Left colon (tissue), 2 donors: ENCODE measurements at regions not wholly inside any gene's neighbourhood (a gene's known extent, or its start where the extent isn't known, plus 50 kb on each side); places are given as distances from the start of the nearest gene placed in this dataset.
"Not testable (repeated sequence)": the region's sequence is repeated elsewhere in the genome, so short reads cannot be mapped to it uniquely, and the experiment has no call there.

Experiments
- ATAC-seq: fragments of 200-7000 bp; cut with Tn5 transposase; one replicate; pipeline ENCODE4 v1.9.1; 2020; ENCODE audit warnings: mild to moderate bottlenecking, moderate library complexity
- DNase-seq, 2 donors: peaks; one replicate each; pipeline ENCODE4 v3.0.0-alpha.2; 2020
- intact Hi-C, 2 donors: fragments of 100-400 bp; cut with DNase I in 1 of 2; cut with micrococcal nuclease in 1 of 2; formaldehyde crosslinking; loops; one replicate each; pipeline versions ENCODE4 v1.11.2 to v1.14.0; 2022; cut with DNase I, micrococcal nuclease
- donor health status: DM: no; HTN: no; CAD: no.
- donor health status: DM: yes; HTN: yes; CAD: no.

GRCh38 chr7:94294471-94295131, 100.1 kb upstream of the COL1A2 start:
- no peak for ATAC-seq
- intact Hi-C loops = loop anchor here in 1 of 2 donors (10.0 kb wide), 1 partner anchor 360 kb away; the partner anchor contains the start of gene SGCE
- DNase-seq = no peak

DNA sequence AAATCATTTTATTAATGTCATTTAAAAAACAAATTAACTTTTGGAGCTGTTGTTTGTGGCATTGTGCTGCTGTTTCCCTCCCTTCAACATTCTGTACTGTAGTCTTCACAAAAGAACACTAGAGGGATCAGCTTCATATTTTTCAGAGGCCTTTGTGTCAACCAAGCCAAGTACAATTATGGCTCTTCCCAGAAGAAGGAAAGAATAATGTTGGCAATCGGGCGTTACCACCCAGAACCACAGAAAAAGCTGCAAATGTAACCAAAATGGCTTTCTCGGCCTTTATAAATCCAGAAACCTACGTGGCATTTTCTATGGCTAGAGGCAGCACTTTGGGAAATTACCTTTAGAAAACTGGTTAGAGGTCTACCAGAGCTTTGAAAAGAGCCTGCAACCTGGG, 98.8 kb upstream of the COL1A2 start:
- ATAC-seq (no peak), DNase-seq (no peak)
- intact Hi-C loops = loop anchor here in 1 of 2 donors (10.0 kb wide), 1 partner anchor 359 kb away; the partner anchor contains the start of gene SGCE

GRCh38 chr7:94296881-94297280, 97.8 kb upstream of the COL1A2 start:
- intact Hi-C loops = loop anchor here in 1 of 2 donors (10.0 kb wide), 1 partner anchor 358 kb away; the partner anchor contains the start of gene SGCE
- ATAC-seq (no peak), DNase-seq (no peak)

- ATAC-seq (no peak), DNase-seq (peak; percentile 11 to 54)
- intact Hi-C loops = loop anchor here in 1 of 2 donors (10.0 kb wide), 1 partner anchor 357 kb away; the partner anchor contains the start of gene SGCE
Observed at GRCh38 chr7:94297397-94297838, 97.3 kb upstream of the COL1A2 start.

DNA sequence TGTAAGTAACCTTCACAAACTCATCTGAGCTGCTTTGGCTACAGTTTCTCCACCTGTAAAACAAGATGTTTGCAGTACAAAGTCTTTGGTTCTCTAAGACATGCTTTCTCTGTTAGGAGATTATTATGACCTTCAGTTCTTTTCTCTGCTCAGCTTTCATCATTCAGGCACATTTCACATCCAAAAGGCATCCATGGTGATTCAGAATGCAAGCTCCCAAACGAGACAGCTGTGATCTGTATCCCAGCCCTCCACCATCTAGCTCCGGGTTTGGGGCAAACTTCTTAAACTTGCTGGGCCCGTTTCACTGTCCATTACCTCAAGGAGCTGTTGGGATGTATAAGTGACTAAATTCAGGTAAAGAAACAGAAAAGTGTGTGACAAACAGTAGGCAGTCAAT, 95.8 kb upstream of the COL1A2 start:
- DNase-seq = no peak
- ATAC-seq = no peak
- intact Hi-C loops = loop anchor here in 1 of 2 donors (10.0 kb wide), 1 partner anchor 356 kb away; the partner anchor contains the start of gene SGCE

- DNase-seq (no peak), ATAC-seq (no peak)
- intact Hi-C loops = no loop called here
Observed at GRCh38 chr7:94300176-94300835, 94.4 kb upstream of the COL1A2 start.

DNA sequence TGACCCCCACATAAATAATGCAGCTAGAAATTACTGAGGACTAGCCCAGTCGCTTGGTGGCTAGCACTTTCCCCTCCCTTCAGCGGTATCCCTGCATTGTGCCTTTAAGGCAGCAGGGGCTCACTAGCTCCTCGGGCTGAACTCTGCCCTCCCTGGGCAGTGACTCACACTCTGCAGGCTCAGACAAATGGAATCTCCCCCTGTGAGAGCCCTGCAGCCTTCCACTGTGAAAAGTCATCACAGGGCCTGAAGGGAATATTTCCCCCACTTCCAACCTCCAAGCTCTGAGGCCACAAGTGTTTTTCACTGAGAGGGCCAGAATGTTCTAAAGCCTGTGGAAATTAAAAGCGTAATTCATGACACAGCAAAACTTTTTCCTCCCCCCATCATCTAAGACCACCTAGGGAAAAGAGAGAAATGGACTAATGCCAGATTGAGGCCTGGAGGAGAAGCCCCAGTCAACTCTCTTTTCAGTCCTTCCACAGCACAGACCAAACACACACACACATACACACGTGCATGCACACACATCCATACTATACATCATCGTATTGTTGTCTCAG, 93.6 kb upstream of the COL1A2 start:
- intact Hi-C loops = no loop called here
- DNase-seq (peak; percentile 36 to 57), ATAC-seq (peak; percentile 65)

DNA sequence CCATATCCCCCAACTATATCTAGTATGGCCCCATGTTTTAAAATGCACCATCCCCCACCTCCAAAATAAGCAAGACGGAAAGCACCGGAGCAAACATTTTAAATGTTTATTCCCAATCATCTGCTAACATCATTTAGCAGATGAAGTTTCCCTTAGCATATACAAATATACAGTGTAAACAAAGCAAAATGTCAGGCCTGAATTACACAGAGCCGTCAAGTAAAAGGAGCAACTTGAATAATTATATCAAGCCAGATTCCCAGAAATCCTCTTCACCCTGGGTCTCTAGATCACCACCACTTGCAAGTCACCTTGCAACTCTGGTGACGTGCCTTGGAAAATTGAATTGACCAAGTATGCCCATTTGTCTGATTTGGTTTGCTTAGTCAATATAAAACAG, 91.6 kb upstream of the COL1A2 start:
- ATAC-seq (no peak), DNase-seq (no peak)
- intact Hi-C loops = no loop called here

DNA sequence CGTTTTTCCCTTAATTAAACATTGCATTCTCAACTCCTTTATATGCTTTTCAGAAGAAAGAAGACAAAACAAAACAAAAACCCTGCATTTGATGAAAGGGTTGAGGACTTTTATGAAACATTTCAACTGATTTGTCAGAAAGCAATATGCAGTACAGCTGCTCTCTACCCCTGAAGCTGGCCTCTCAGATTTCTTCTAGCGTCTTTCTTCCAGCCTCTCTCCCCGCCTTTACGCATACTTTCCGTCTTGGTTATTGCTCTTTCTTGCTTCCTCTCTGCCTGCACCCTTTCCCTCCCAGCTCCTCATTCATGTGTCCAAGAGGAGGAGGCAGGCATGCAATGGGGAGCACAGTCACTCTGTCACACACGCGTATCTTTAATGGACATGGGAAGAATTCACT, 91.0 kb upstream of the COL1A2 start:
- DNase-seq = no peak
- ATAC-seq = no peak
- intact Hi-C loops = no loop called here

DNA sequence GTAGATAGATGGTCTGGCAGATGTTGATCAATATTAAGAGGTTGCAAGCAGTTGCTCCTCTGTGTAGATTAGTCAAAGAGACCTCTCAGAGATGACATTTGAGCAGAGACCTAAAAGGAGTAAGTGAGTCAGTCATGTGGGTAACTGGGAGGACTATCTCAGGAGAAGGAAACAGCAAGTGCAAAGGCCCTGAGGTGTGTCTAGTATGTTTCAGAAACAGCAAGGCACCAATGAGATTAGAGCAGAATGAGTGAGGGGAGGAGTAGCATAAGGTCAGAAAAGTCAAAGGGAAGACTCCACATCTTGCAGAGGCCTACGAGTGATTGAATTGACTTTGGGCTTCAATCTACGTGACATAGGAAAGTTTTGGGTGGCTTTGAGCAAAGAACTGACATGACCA, 89.8 kb upstream of the COL1A2 start:
- no peak for DNase-seq
- no peak for ATAC-seq
- intact Hi-C loops = no loop called here

GRCh38 chr7:94305836-94306235, 88.9 kb upstream of the COL1A2 start:
- intact Hi-C loops = no loop called here
- DNase-seq (no peak), ATAC-seq (no peak)

DNA sequence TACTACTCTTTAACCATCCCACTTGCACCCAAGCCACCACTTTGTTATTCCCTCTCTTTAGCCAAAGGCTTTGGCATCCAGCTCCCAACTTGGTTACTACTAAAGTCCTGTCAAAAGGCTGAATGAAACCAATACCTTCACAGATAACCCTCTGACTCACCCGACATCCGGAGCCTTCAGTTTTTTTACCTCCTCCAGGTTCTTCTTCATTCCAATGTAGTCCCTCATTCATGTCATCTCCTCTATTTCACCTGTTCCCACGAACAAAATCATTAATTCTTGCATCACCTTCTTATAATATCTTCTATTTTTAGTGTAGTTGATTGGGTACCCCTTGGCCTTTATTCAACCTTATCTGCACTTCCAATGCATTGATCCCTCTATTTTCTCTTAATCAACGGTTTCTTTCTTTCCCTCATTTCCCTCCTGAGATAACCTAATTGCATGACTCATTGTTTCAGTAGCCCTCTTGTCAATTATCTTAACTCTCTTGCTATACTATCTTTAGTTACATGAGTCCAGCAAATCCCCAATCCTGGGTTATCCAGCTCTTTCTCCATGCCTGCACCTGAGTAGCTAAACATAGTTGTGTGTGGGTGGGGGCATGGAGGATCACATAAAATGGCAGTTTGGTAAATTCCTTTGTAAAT, 87.2 kb upstream of the COL1A2 start:
- ATAC-seq = no peak

DNA sequence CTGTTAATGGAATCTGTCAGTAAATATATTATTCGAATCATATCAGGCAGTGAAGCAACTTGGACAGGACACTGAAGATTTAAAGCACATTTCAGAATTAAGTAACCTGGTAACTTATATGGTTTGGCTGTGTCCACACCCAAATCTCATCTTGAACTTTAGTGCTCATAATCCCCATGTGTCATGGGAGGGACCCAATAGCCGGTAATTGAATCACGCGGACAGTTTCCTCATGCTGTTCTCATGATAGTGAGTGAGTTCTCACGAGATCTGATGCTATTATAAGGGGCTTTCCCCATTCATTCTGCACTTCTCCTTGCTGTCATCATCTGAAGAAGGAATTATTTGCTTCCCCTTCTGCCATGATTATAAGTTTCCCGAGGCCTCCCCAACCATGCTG, 83.2 kb upstream of the COL1A2 start:
- no peak for ATAC-seq
- intact Hi-C loops = no loop called here
- DNase-seq = no peak

More for the DNA sequence above, 87.2 kb upstream of the COL1A2 start:
- DNase-seq = no peak
- intact Hi-C loops = no loop called here

- intact Hi-C loops = no loop called here
- ATAC-seq = no peak
Observed at GRCh38 chr7:94313926-94314325, 80.8 kb upstream of the COL1A2 start.

GRCh38 chr7:94314413-94315410, 80.0 kb upstream of the COL1A2 start:
- ATAC-seq = no peak
- intact Hi-C loops = no loop called here
- DNase-seq = no peak

More at GRCh38 chr7:94313926-94314325, 80.8 kb upstream of the COL1A2 start:
- no peak for DNase-seq

DNA sequence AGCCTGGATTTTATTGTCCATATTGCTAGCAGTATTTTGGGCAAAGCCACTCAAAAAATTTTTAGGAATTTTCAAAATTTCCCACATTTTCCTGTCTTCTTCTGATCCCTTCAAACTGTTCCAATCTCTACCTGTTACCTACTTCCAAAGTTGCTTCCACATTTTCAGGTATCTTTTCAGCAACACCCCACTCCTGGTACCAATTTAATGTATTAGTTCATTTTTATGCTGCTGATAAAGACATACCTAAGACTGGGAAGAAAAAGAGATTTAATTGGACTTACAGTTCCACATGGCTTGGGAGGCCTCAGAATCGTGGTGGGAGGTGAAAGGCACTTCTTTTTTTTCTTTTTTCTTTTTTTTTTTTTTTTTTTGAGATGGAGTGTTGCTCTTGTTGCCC, 73.6 kb upstream of the COL1A2 start:
- DNase-seq, intact Hi-C loops, ATAC-seq: not testable (repeated sequence)

- ATAC-seq = no peak
- DNase-seq = no peak
- intact Hi-C loops = no loop called here
Observed at GRCh38 chr7:94323844-94324243, 70.9 kb upstream of the COL1A2 start.

- DNase-seq (no peak), ATAC-seq (no peak)
- intact Hi-C loops = no loop called here
Observed at GRCh38 chr7:94324380-94325121, 70.1 kb upstream of the COL1A2 start.
